NT2/D1 (cell line): ENCODE measurements at regions not wholly inside any gene's neighbourhood (a gene's known extent, or its start where the extent isn't known, plus 50 kb on each side); places are given as distances from the start of the nearest gene placed in this dataset.

Source experiments
- SUZ12 ChIP-seq: IDR thresholded peaks from 2 replicates; pipeline ENCODE4 v1.6.1; 2011; ENCODE audit not compliant: insufficient read length, insufficient read depth; ENCODE audit errors: extremely low read depth
- ZNF274 ChIP-seq: IDR thresholded peaks from 2 replicates; pipeline ENCODE4 v1.6.1; 2011; ENCODE audit warnings: mild to moderate bottlenecking, low read depth, low read length

DNA sequence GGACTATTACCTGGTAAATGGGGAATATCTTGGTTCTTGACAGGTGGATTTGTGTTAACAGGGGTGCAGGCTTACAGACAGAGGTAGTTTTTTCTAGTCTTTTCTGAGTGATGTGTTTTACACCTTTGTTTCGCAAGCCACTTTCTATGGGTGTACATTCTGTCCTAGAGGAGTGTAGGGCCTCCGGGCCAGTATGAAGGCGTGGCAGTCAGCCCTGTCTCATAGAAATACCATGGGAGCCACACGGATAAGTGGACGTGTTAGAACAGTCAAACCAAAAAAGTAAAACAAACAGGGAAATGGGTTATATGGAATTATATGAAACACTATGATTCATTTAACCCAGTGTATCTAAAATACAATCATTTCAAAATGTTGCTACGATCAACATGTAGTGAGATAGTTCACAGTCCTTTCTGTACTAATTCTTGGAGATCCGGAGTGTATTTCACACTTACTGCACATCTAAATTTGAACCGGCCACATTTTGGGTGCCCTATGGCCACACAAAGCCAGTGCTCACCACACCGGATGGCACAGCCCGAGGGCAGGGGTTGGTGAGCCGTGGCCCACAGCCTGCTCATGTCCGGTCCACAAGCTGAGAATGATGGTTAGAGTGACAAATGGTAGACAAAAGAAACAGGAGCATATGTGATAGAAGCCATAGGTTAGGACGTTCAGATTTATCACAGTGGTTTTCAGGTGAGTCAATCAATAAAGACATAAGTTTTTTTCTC is 80.1 kb upstream of the IRX4 start:
- TF ChIP-seq SUZ12 (no peak), ZNF274 (no peak)
